ENCODE measurements at regions not wholly inside any gene's neighbourhood (a gene's known extent, or its start where the extent isn't known, plus 50 kb on each side); places are given as distances from the start of the nearest gene placed in this dataset.

GRCh38 chr5:133882389-133882695 is 86.1 kb downstream of the C5orf15 start:
- DNase-seq (ENCODE audit: low read depth in 2 of 2), result no peak

DNA sequence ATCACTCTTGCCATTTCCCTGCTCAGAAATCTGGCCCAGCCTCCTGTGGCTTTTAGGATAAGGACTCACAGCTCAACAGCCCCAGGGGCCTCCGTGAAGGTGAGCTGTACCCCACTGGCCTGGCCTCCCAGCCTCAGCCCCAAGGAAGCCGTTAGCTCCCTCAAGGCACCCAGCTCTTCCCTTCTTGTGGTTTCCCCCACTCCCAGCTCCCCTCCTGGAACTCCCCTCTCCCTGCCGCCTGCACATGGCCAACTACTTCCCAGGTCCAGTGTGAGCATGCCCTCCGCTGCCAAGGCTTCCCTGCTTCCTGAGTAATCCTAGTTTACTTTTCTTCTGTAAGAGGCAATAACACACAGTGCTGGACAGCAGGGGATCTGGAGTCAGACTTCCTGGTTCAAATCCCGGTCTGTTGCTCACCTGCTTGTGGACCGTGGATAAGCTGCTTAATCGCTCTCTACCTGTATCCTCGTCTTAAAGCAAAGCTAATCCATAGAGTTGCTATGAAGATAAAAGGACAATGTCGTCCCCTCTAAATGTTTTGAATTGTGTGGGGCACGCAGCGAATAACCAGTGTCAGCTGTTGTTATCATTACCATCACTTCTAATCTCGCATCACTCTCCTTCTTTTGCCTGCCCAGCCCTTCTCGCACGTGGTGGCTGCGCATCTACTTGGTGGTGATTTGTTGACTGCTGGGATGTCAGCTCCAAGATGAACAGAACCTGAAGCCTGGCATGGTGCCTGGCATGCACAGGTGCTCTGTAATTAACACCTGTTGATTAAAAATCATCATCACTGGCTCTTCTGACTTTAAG is 86.6 kb downstream of the C5orf15 start:
- DNase-seq (ENCODE audit: low read depth in 2 of 2), result no peak

DNA sequence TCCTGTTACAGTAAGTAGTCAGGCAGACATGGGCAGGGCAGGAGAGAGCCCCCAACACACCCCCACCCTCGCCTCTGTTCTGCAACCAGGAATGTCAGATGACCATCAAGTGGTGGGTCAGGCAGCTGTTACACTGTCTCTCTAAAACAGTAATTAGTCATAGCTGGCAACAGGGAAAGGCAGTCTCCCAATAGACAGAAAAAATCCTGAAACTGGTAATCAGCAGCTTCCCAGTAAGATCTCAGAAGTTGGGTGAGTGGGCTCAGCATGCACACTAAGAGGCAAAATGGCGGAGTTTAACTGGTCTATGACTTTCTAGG is 90.2 kb downstream of the C5orf15 start:
- no peak for DNase-seq (ENCODE audit: low read depth in 2 of 2)

- DNase-seq (ENCODE audit: low read depth in 2 of 2), result no peak
These were observed 90.8 kb downstream of the C5orf15 start for GRCh38 chr5:133877351-133878235.

GRCh38 chr5:133876266-133876665 is 92.2 kb downstream of the C5orf15 start:
- DNase-seq (ENCODE audit: low read depth in 2 of 2), result no peak

GRCh38 chr5:133875179-133875578 is 93.2 kb downstream of the C5orf15 start:
- DNase-seq (ENCODE audit: low read depth in 2 of 2), result no peak

GRCh38 chr5:133873449-133873848 is 95.0 kb downstream of the C5orf15 start:
- no peak for DNase-seq (ENCODE audit: low read depth in 2 of 2)

DNA sequence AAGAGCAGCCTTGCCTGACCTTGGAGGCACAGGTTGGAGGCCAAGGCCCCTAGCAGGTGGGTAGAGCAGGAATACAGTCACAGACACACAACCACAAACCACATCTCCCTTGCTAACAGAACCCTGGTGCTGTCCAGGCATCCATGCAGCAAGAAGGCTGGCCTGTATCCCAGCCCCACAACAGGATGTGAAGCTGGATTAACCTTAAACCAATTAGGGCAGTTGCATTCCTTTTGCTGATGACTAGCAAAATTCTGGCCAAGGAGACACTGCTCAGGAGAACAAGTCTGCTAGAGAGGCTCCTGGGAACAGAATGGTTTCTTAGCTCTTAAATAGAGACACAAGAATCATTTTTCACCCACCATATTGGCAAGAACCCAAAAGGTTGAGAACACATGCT is 97.8 kb downstream of the C5orf15 start:
- DNase-seq (ENCODE audit: low read depth in 2 of 2), result peak; percentile 16 to 33

DNA sequence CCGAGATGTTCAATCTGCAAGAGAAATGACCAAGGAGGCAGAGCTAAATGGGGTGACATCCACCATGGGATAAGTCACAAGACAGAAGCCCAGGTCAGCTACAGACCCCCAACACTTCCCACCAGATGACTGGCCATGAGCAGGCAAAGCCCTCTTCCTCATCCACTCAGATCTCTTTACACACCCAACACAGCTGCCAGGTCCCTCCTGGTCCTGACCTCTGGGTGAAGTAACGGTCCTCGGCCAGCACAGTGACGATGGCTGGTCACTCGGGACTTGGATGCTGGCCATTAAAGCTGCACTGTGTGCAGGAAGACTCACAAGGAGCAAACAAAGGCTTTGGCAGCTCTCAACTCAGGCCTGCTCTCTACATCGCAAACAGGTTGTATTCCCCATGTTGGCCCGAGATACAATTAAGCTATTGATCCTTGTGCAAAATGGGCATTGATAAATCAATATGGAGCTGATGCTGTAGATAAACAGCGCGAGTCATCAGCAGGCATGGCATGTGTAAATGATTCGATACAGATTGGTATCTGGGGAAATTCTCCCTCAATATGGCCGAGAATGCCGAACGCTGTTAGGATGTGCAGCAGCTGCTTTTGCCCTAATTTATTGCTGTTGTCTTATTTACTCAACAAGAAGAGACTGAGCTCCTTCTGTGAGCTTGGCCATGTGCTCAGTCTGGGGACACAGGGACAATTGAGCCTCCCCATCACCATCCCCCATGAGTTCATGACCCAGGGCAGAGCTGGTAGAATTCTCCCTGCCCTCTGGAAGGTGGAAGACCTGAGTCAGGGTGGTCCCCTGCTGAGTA is 98.7 kb downstream of the C5orf15 start:
- DNase-seq (ENCODE audit: low read depth in 2 of 2), result no peak

DNA sequence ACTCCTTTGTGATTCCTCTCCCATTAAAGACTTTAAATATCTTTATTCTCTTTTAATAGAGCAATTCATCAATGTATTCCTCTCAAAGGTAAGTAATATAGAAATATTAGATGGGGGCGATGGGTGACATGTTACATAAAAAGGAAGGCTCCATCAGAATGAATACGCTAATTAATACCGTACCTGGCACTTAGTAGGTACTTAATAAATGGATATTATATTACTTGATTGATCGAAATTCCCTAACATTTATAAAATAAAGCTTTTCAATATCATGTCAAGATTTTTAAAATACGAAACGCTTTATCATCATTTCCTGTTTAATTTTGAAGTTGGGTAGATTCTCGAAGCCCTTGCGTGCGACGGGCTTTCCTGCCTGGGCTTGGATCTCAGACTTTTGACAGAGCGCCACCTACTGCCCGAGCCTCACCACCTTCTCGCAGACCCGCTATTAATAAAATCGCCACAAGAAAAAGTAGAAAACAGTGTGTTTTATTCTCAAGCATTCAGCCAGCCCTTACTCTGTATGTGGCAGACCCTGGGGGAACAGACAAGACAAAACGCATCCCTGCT is 99.4 kb downstream of the C5orf15 start:
- peak; percentile 16 to 32 for DNase-seq (ENCODE audit: low read depth in 2 of 2)

GRCh38 chr5:133867851-133868545 is 100.4 kb downstream of the C5orf15 start:
- DNase-seq (ENCODE audit: low read depth in 2 of 2), result no peak

DNA sequence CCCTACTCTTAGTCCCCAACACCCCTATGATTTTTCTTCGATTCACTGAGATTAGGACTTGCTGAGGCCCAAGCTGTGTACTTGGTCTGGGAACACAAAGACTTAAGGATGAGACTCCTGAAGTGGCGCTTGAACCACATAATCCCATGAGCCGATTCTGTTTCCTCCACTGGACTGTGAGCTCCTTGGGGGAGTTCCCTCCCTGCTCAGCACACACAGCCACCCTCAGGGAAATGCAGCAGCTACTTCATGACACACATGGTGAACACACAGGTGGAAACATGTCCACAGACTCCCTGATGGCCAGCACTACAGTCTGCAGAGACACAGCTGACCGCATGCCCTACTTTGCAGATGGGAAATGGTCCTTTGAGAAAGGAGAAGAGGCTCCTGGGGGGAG is 101.1 kb downstream of the C5orf15 start:
- no peak for DNase-seq (ENCODE audit: low read depth in 2 of 2)

GRCh38 chr5:133866903-133867245 is 101.6 kb downstream of the C5orf15 start:
- no peak for DNase-seq (ENCODE audit: low read depth in 2 of 2)

- no peak for DNase-seq (ENCODE audit: low read depth in 2 of 2)
These were observed 102.1 kb downstream of the C5orf15 start for GRCh38 chr5:133866160-133866902.

DNA sequence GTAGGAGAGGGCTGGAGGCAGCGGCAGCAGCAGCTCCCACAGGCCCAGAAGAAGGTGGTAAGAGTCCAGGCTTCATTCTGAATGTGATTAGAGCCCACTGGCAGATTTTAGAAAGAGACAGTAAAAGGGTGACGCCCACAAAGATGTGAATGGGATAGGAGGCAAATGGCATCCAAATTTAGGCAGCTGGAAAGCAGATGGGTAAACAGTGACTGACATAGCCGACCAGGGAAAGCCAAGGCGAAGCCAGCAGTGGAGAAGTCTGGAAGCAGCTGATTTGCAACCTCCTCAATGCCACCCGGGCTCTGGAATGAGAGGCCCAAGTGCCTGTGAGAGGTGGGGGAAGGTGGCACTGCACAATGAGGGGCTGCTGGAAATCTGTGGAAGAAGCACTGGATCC is 103.3 kb downstream of the C5orf15 start:
- no peak for DNase-seq (ENCODE audit: low read depth in 2 of 2)

GRCh38 chr5:133864711-133865110 is 103.7 kb downstream of the C5orf15 start:
- no peak for DNase-seq (ENCODE audit: low read depth in 2 of 2)

- no peak for DNase-seq (ENCODE audit: low read depth in 2 of 2)
These were observed 104.4 kb downstream of the C5orf15 start for GRCh38 chr5:133863857-133864585.

DNA sequence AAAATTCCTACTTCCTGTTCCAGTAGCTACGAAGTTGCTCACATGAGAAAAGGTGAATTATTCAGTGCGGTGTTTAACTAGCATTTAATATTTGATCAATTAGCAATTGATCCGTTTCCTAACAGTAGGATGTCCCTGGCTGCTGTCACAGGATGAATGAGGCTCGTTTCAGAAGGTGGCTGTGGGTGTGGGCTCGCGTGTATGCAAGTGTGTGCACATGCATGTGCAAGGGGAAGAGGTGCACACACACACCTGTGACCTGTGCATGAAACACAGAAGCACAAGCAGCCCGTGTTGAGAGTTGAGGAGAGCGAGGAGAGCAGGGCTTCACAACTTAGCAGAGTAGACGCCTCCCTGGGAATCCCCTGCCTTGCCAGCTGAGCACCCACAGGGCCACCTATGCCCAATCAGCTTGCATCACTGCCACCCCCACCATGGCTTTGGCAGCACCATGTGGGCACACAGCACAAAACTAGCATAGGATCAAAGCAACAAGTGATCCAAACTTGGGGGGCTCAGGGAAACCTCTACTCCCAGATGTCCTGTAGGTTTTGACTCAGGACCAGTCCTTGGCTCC is 107.2 kb downstream of the C5orf15 start:
- DNase-seq (ENCODE audit: low read depth in 2 of 2), result no peak

GRCh38 chr5:133859073-133859472 is 109.4 kb downstream of the C5orf15 start:
- no peak for DNase-seq (ENCODE audit: low read depth in 2 of 2)

Measured in fibroblast of skin of left biceps (primary cell).